BJ (cell line): ENCODE measurements at regions not wholly inside any gene's neighbourhood (a gene's known extent, or its start where the extent isn't known, plus 50 kb on each side); places are given as distances from the start of the nearest gene placed in this dataset.

Source experiments
- CTCF ChIA-PET: fragments of 350-600 bp; formaldehyde crosslinking; extraction: SDS; loops from one replicate; lab custom pipeline; 2021; ENCODE audit warnings: antibody characterized with exemption, inconsistent platforms; lab: Yijun Ruan, JAX
- POLR2A ChIA-PET: fragments of 300-600 bp; sonication (Branson Sonifier 250); formaldehyde crosslinking; extraction: SDS; loops from one replicate; lab custom pipeline; 2021; ENCODE audit warnings: antibody characterized with exemption; lab: Charles Lee
- DNase-seq: peaks from one replicate; pipeline ENCODE4 v3.0.0-alpha.2; 2011; ENCODE audit warnings: low read depth
- H3K27me3 ChIP-seq: 2 replicates; pipeline ENCODE4 v1.6.0; 2011; ENCODE audit warnings: low read length; ENCODE audit not compliant: control insufficient read depth, insufficient read depth
- H3K36me3 ChIP-seq: 2 replicates; pipeline ENCODE4 v1.5.1; 2011; ENCODE audit warnings: low read length; ENCODE audit not compliant: control insufficient read depth, insufficient read depth
- H3K4me3 ChIP-seq: 2 replicates; pipeline ENCODE4 v1.5.1; 2011; ENCODE audit warnings: low read depth, mild to moderate bottlenecking, control low read depth, low read length
- CTCF ChIP-seq: IDR thresholded peaks from 2 replicates; pipeline ENCODE4 v1.5.1; 2011; ENCODE audit warnings: low read depth, mild to moderate bottlenecking, control low read depth, inconsistent platforms, low read length, moderate library complexity; ENCODE audit not compliant: insufficient read depth

GRCh38 chr1:101141376-101141775, 95.4 kb upstream of the S1PR1 start:
- TF ChIP-seq CTCF, result no peak
- CTCF ChIA-PET, result no interaction called here

GRCh38 chr1:101139821-101140718, 96.7 kb upstream of the S1PR1 start:
- CTCF ChIA-PET, result interaction anchor here (0.7 to 1.6 kb wide), 5 partner anchors 8 to 103 kb away, joined by 3 to 6 read pairs (median 4); no protein-coding TSS in a partner anchor
- Histone ChIP-seq H3K4me3 (no peak overlapping the region), H3K27me3 (no peaks in the 10 kb centered on the region), H3K36me3 (no peaks in the 10 kb centered on the region)
- no peak for DNase-seq
- TF ChIP-seq CTCF, result no peak
- POLR2A ChIA-PET, result no interaction called here

More at GRCh38 chr1:101141376-101141775, 95.4 kb upstream of the S1PR1 start:
- H3K36me3 ChIP-seq, result no peaks in the 10 kb centered on the region
- H3K27me3 ChIP-seq, result no peaks in the 10 kb centered on the region
- POLR2A ChIA-PET, result no interaction called here
- no peak overlapping the region for H3K4me3 ChIP-seq
- no peak for DNase-seq

DNA sequence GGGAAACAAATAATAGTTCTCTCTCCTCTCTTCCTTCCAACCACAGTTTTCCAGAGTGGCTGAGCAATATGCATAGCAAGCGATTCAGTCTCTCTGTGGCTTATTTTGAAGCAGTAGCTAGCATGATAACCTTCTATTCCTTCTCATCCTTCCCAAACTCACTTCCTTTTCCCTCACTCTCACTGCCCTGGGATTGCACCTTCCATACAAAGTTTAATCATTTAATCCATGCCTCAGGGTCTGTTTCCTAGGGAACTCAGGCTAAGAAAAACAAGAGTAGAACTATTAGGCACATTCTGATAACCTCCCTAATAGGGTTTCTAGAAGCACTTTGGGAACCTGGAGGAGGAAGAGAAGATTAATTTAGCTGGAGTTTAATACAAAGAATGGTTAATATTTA, 97.7 kb upstream of the S1PR1 start:
- CTCF ChIA-PET, result interaction anchor here (0.9 to 1.6 kb wide), 4 partner anchors 7 to 149 kb away, joined by 3 to 6 read pairs (median 5); no protein-coding TSS in a partner anchor
- H3K36me3 ChIP-seq, result no peaks in the 10 kb centered on the region
- no peaks in the 10 kb centered on the region for H3K27me3 ChIP-seq
- no peak overlapping the region for H3K4me3 ChIP-seq
- no peak for DNase-seq
- TF ChIP-seq CTCF, result no peak
- POLR2A ChIA-PET, result no interaction called here

DNA sequence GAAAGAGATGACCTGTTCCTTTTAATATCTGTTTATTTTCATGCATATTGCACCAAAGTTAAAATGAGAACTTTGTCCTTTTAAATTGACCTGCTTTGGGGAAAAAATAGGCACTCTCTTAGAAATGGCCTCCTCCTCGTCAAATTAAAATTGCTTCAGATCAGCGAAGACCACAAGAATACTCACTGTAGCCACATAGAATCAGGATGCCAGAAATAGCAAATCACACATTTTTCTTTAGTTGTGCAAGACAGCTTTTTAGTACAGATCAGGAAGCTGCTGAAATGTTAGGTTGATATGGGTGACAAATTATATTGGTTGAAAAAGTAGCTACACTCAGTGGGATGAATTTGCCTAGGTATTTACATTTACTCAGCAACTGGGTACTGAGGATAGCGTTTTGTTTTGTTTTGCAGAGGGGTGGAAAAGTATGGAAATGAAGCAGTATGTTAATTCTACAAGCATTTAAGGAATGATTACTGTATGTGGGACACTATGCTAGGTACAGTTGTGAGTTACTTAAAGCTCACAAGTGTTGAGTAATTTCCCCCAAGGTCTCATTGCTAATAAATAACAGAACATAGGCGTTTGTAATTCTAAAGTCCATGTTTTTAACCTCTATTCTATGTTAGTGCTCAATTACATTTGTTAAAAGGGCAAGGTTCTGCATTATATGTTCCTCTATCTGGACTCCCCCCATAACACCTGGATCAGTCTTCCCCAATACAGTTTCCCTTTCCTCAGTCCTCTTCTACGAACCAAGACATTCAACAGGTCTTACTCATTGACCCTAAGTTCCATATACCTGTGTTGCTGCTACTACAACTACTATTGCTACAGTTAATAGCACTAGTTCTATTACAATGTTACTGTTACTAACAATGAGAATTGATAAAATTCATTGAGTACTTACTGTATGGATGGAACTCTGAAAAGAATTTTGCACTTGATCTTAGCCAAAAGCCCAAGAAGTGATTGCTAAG, 99.4 kb upstream of the S1PR1 start:
- CTCF ChIA-PET, result interaction anchor here (1.3 to 2.0 kb wide), 5 partner anchors 13 to 151 kb away, joined by 3 to 8 read pairs (median 5); no protein-coding TSS in a partner anchor
- DNase-seq, result peak; percentile 26
- H3K27me3 ChIP-seq, result no peaks in the 10 kb centered on the region
- no peak overlapping the region for H3K4me3 ChIP-seq
- no peak for TF ChIP-seq CTCF
- H3K36me3 ChIP-seq, result no peaks in the 10 kb centered on the region
- POLR2A ChIA-PET, result interaction anchor here (0.7 kb wide), 1 partner anchor 1921 kb away, joined by 4 read pairs; no protein-coding TSS in a partner anchor
